SK-N-SH (cell line): ENCODE measurements at regions not wholly inside any gene's neighbourhood (a gene's known extent, or its start where the extent isn't known, plus 50 kb on each side); places are given as distances from the start of the nearest gene placed in this dataset.

Experiments
- CTCF ChIP-seq: fragments of 200-600 bp; sonication (generic); IDR thresholded peaks from 2 replicates; pipeline ENCODE4 v1.6.1; 2017; ENCODE audit warnings: antibody characterized with exemption, mild to moderate bottlenecking, moderate library complexity
- ELF1 ChIP-seq: IDR thresholded peaks from 2 replicates; pipeline ENCODE4 v1.4.0; 2012
- EZH2phosphoT487 ChIP-seq: fragments of 200-600 bp; sonication (generic); IDR thresholded peaks from 2 replicates; pipeline ENCODE4 v1.6.1; 2017; ENCODE audit warnings: low read depth, mixed run types, mild to moderate bottlenecking, antibody characterized with exemption, moderate library complexity, borderline replicate concordance
- GABPA ChIP-seq: IDR thresholded peaks from 2 replicates; pipeline ENCODE4 v1.4.0; 2012; ENCODE audit warnings: low read depth, mild to moderate bottlenecking
- NFIC ChIP-seq: IDR thresholded peaks from 2 replicates; pipeline ENCODE4 v1.4.0; 2012; ENCODE audit warnings: borderline replicate concordance
- PBX3 ChIP-seq: IDR thresholded peaks from 2 replicates; pipeline ENCODE4; 2012
- POLR2AphosphoS5 ChIP-seq: IDR thresholded peaks from 2 replicates; pipeline ENCODE4 v1.6.1; 2012; ENCODE audit warnings: low read depth, low read length
- RAD21 ChIP-seq: IDR thresholded peaks from 2 replicates; pipeline ENCODE4 v1.6.1; 2012; ENCODE audit warnings: mild to moderate bottlenecking, low read length
- RCOR1 ChIP-seq: fragments of 150-350 bp; IDR thresholded peaks from 2 replicates; pipeline ENCODE4 v1.6.1; 2017; ENCODE audit warnings: antibody characterized with exemption, low read length
- REST ChIP-seq: IDR thresholded peaks from 2 replicates; pipeline ENCODE4 v1.6.1; 2012; ENCODE audit warnings: mild to moderate bottlenecking, low read depth, low read length, moderate library complexity
- SIN3A ChIP-seq: IDR thresholded peaks from 2 replicates; pipeline ENCODE4 v1.6.1; 2012; ENCODE audit warnings: low read depth, mild to moderate bottlenecking, low read length, moderate library complexity, borderline replicate concordance
- TAF1 ChIP-seq: IDR thresholded peaks from 2 replicates; pipeline ENCODE4 v1.6.1; 2012; ENCODE audit warnings: low read depth, mild to moderate bottlenecking, low read length, moderate library complexity, borderline replicate concordance
- YY1 ChIP-seq: IDR thresholded peaks from 2 replicates; pipeline ENCODE4 v1.4.0; 2012; ENCODE audit warnings: low read depth, mild to moderate bottlenecking
- ZBTB33 ChIP-seq: IDR thresholded peaks from 2 replicates; pipeline ENCODE4 v1.4.0; 2012; ENCODE audit warnings: low read depth, borderline replicate concordance

- no peak for TF ChIP-seq CTCF
- no peak for TF ChIP-seq PBX3
- TF ChIP-seq SIN3A: no peak
- TF ChIP-seq ZBTB33: no peak
- no peak for TF ChIP-seq NFIC
- TF ChIP-seq REST: no peak
- no peak for TF ChIP-seq GABPA
- TF ChIP-seq TAF1: no peak
- no peak for TF ChIP-seq ELF1
- TF ChIP-seq RCOR1: no peak
- TF ChIP-seq POLR2AphosphoS5: no peak
- TF ChIP-seq EZH2phosphoT487: no peak
- no peak for TF ChIP-seq YY1
- TF ChIP-seq RAD21: no peak
These were observed 58.7 kb downstream of the XCL2 start for GRCh38 chr1:168485048-168485447.
